GM21390 (cell line): ENCODE measurements at regions not wholly inside any gene's neighbourhood (a gene's known extent, or its start where the extent isn't known, plus 50 kb on each side); places are given as distances from the start of the nearest gene placed in this dataset.

ENCODE experiments used
- ATAC-seq: cut with Tn5 transposase; IDR thresholded peaks from one replicate; pipeline ENCODE4 v1.9.1; 2021; ENCODE audit not compliant: unreplicated experiment

- no peak for ATAC-seq
Measured at GRCh38 chr12:28933176-28933575, 215.9 kb upstream of the FAR2 start.

GRCh38 chr12:28933864-28934527, 215.1 kb upstream of the FAR2 start:
- no peak for ATAC-seq

- ATAC-seq, result no peak
Measured at GRCh38 chr12:28936221-28936620, 212.9 kb upstream of the FAR2 start.

GRCh38 chr12:28936711-28937110, 212.4 kb upstream of the FAR2 start:
- no peak for ATAC-seq

GRCh38 chr12:28937196-28937595, 211.9 kb upstream of the FAR2 start:
- no peak for ATAC-seq

GRCh38 chr12:28938056-28938455, 211.0 kb upstream of the FAR2 start:
- ATAC-seq, result no peak

GRCh38 chr12:28938581-28939235, 210.4 kb upstream of the FAR2 start:
- no peak for ATAC-seq

GRCh38 chr12:28939427-28939826, 209.7 kb upstream of the FAR2 start:
- ATAC-seq, result no peak

GRCh38 chr12:28941248-28941647, 207.8 kb upstream of the FAR2 start:
- ATAC-seq, result no peak

GRCh38 chr12:28946361-28946760, 202.7 kb upstream of the FAR2 start:
- no peak for ATAC-seq

- no peak for ATAC-seq
Measured at GRCh38 chr12:28948685-28949084, 200.4 kb upstream of the FAR2 start.

- ATAC-seq, result no peak
Measured at GRCh38 chr12:28949184-28949583, 199.9 kb upstream of the FAR2 start.

- ATAC-seq, result no peak
Measured at GRCh38 chr12:28950049-28950448, 199.0 kb upstream of the FAR2 start.

- ATAC-seq, result no peak
Measured at GRCh38 chr12:28951935-28952334, 197.1 kb upstream of the FAR2 start.

- ATAC-seq, result no peak
Measured at GRCh38 chr12:28954333-28954732, 194.7 kb upstream of the FAR2 start.

- no peak for ATAC-seq
Measured at GRCh38 chr12:28955491-28955890, 193.6 kb upstream of the FAR2 start.

GRCh38 chr12:28955931-28956330, 193.1 kb upstream of the FAR2 start:
- ATAC-seq, result no peak

- no peak for ATAC-seq
Measured at GRCh38 chr12:28958553-28959195, 190.4 kb upstream of the FAR2 start.

- no peak for ATAC-seq
Measured at GRCh38 chr12:28961948-28962384, 187.1 kb upstream of the FAR2 start.

- no peak for ATAC-seq
Measured at GRCh38 chr12:28963554-28963953, 185.5 kb upstream of the FAR2 start.

- ATAC-seq, result no peak
Measured at GRCh38 chr12:28966046-28966780, 182.9 kb upstream of the FAR2 start.

GRCh38 chr12:28967426-28967825, 181.7 kb upstream of the FAR2 start:
- ATAC-seq, result no peak
